HEK293T (cell line): ENCODE measurements at regions not wholly inside any gene's neighbourhood (a gene's known extent, or its start where the extent isn't known, plus 50 kb on each side); places are given as distances from the start of the nearest gene placed in this dataset.

Source experiments
- CTCF ChIA-PET: fragments of 350-600 bp; formaldehyde crosslinking; extraction: SDS; loops from one replicate; lab custom pipeline; 2021; ENCODE audit warnings: antibody characterized with exemption, inconsistent platforms; lab: Yijun Ruan, JAX
- POLR2A ChIA-PET: fragments of 350-600 bp; formaldehyde crosslinking; extraction: SDS; loops from one replicate; lab custom pipeline; 2020; ENCODE audit warnings: antibody characterized with exemption, inconsistent platforms; lab: Yijun Ruan, JAX
- DNase-seq: peaks from one replicate; pipeline ENCODE4 v3.0.0; 2012; ENCODE audit warnings: mixed read lengths; ENCODE audit errors: extremely low spot score
- ARNT ChIP-seq: fragments of 450-650 bp; IDR thresholded peaks from 2 replicates; pipeline ENCODE4 v1.6.1; 2017; ENCODE audit warnings: mild to moderate bottlenecking
- BHLHE40 ChIP-seq: fragments of 450-650 bp; IDR thresholded peaks from 2 replicates; pipeline ENCODE4 v1.6.1; 2016; ENCODE audit warnings: mild to moderate bottlenecking, moderate library complexity, borderline replicate concordance
- CTBP1 ChIP-seq: fragments of 450-650 bp; IDR thresholded peaks from 2 replicates; pipeline ENCODE4 v1.6.1; 2016; ENCODE audit warnings: borderline replicate concordance
- ELF4 ChIP-seq: fragments of 450-650 bp; IDR thresholded peaks from 2 replicates; pipeline ENCODE4 v1.6.1; 2017; ENCODE audit warnings: antibody characterized with exemption
- FOXA1 ChIP-seq: fragments of 450-650 bp; IDR thresholded peaks from 2 replicates; pipeline ENCODE4 v1.6.1; 2016; ENCODE audit warnings: mild to moderate bottlenecking
- FOXK2 ChIP-seq: fragments of 450-650 bp; IDR thresholded peaks from 2 replicates; pipeline ENCODE4 v1.6.1; 2016; ENCODE audit warnings: mild to moderate bottlenecking
- FOXM1 ChIP-seq: fragments of 450-650 bp; IDR thresholded peaks from 2 replicates; pipeline ENCODE4 v1.6.1; 2017; ENCODE audit warnings: mild to moderate bottlenecking, borderline replicate concordance
- HDGF ChIP-seq: fragments of 450-650 bp; IDR thresholded peaks from 2 replicates; pipeline ENCODE4 v1.6.1; 2017; ENCODE audit warnings: antibody characterized with exemption, borderline replicate concordance
- L3MBTL2 ChIP-seq: fragments of 450-650 bp; conservative IDR thresholded peaks from 2 replicates; pipeline ENCODE4 v1.6.1; 2016; ENCODE audit warnings: mild to moderate bottlenecking
- LEF1 ChIP-seq: fragments of 450-650 bp; IDR thresholded peaks from 2 replicates; pipeline ENCODE4 v1.6.1; 2017; ENCODE audit warnings: mild to moderate bottlenecking, borderline replicate concordance
- NFRKB ChIP-seq: fragments of 450-650 bp; IDR thresholded peaks from 2 replicates; pipeline ENCODE4 v1.6.1; 2016; ENCODE audit warnings: mild to moderate bottlenecking, moderate library complexity
- SP1 ChIP-seq: fragments of 450-650 bp; IDR thresholded peaks from 2 replicates; pipeline ENCODE4 v1.6.1; 2017
- SUZ12 ChIP-seq: fragments of 450-650 bp; IDR thresholded peaks from 2 replicates; pipeline ENCODE4 v1.6.1; 2016; ENCODE audit warnings: mild to moderate bottlenecking
- TARDBP ChIP-seq: fragments of 450-650 bp; IDR thresholded peaks from 2 replicates; pipeline ENCODE4 v1.6.1; 2016
- ZNF384 ChIP-seq: fragments of 450-650 bp; IDR thresholded peaks from 2 replicates; pipeline ENCODE4 v1.6.1; 2016
- TF ChIP-seq, protein P1 (sequence below): fragments of 450-650 bp; IDR thresholded peaks from 2 replicates; pipeline ENCODE4 v1.6.1; 2016

DNA sequence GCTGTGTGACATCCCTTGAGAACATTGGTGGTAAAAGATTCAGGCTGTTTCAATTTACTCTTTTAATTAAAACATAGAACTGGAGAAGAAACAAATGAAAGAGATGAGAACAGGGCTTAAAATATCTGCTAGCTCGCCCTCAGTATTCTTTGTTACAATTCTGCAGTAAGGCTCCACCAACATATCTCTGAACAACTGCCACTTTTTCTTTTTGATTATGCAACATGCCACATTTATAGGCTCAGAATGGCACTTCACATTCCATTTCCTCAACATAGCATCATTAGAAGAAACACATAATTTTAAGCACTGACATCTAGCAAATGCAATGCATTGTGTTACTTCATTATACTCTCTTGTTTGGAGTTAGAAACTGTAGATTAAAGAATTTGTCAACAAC lies 1315.2 kb downstream of the LRFN5 start:
- DNase-seq = no peak
- ChIA-PET POLR2A (no interaction called here), CTCF (no interaction called here)
- TF ChIP-seq, protein P1, sequence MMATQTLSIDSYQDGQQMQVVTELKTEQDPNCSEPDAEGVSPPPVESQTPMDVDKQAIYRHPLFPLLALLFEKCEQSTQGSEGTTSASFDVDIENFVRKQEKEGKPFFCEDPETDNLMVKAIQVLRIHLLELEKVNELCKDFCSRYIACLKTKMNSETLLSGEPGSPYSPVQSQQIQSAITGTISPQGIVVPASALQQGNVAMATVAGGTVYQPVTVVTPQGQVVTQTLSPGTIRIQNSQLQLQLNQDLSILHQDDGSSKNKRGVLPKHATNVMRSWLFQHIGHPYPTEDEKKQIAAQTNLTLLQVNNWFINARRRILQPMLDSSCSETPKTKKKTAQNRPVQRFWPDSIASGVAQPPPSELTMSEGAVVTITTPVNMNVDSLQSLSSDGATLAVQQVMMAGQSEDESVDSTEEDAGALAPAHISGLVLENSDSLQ = no peak
- TF ChIP-seq L3MBTL2 = no peak
- no peak for TF ChIP-seq ELF4
- no peak for TF ChIP-seq BHLHE40
- TF ChIP-seq ZNF384 = no peak
- TF ChIP-seq FOXM1 = no peak
- no peak for TF ChIP-seq SP1
- TF ChIP-seq CTBP1 = no peak
- TF ChIP-seq NFRKB = no peak
- no peak for TF ChIP-seq ARNT
- no peak for TF ChIP-seq LEF1
- TF ChIP-seq HDGF = no peak
- TF ChIP-seq FOXK2 = no peak
- no peak for TF ChIP-seq FOXA1
- TF ChIP-seq TARDBP = no peak
- no peak for TF ChIP-seq SUZ12

DNA sequence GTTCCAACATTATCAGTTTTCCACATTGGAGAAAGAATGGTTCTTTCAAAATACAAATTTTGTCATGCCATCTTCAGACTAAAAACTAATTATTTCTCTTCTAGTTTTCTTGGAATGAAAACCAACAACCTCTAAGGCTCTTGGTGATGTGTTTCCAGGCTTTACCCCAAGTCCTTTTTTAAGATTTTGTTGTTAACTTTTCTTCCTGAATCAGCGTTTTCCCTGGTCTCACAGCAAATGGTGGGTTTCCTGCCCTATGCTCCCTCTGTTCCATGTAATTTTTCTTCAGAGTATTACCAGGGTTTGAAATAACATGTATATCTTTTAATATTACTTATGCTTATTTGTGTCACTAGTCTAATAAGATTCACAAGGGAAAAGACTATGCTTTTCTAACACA lies 1311.9 kb downstream of the LRFN5 start:
- CTCF ChIA-PET = no interaction called here
- no peak for DNase-seq
- POLR2A ChIA-PET = no interaction called here
- TF ChIP-seq LEF1 = no peak
- no peak for TF ChIP-seq SP1
- TF ChIP-seq NFRKB = no peak
- TF ChIP-seq CTBP1 = no peak
- no peak for TF ChIP-seq ARNT
- TF ChIP-seq, protein P1 = no peak
- no peak for TF ChIP-seq BHLHE40
- no peak for TF ChIP-seq SUZ12
- no peak for TF ChIP-seq ELF4
- no peak for TF ChIP-seq FOXK2
- TF ChIP-seq HDGF = no peak
- no peak for TF ChIP-seq TARDBP
- TF ChIP-seq FOXM1 = no peak
- TF ChIP-seq L3MBTL2 = no peak
- TF ChIP-seq ZNF384 = no peak
- no peak for TF ChIP-seq FOXA1

DNA sequence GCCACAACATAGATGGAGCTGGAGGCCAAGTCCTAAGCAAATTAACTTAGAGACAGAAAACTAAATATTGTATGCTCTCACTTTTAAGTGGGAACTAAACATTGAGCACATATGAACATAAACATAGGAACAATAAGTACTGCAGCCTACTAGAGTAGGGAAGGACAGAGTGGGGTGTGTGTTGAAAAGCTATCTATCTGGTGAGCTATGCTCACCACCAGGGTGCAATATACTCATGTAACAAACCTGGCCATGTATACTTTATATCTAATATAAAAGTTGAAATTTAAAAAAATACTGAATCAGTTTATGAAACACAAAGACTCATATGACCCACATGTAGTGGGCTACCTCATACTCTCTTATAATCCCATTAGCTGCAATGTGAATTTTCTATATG lies 1305.0 kb downstream of the LRFN5 start:
- CTCF ChIA-PET = no interaction called here
- no peak for TF ChIP-seq ZNF384
- DNase-seq = no peak
- POLR2A ChIA-PET = no interaction called here

DNA sequence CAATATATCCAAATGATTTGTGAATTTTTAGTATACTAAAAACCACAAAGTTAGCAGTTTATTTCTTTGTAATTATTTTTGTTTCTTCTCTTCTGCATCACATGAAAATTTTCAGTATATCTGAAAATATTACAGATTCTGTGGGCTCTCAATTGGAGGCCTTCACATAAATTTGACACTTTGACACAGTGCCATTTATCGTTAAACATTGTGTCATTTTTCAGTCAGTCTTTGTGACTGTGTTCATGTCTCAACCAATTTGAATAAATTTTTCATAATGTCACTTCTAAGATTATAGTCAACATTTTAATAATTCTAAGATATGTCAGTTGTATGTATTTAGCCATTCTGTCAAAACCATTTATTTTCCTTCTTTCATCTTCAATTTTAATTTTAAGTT lies 1303.0 kb downstream of the LRFN5 start:
- POLR2A ChIA-PET = no interaction called here
- CTCF ChIA-PET = no interaction called here
- DNase-seq = no peak
- TF ChIP-seq NFRKB = no peak
- no peak for TF ChIP-seq L3MBTL2
- TF ChIP-seq CTBP1 = no peak

DNA sequence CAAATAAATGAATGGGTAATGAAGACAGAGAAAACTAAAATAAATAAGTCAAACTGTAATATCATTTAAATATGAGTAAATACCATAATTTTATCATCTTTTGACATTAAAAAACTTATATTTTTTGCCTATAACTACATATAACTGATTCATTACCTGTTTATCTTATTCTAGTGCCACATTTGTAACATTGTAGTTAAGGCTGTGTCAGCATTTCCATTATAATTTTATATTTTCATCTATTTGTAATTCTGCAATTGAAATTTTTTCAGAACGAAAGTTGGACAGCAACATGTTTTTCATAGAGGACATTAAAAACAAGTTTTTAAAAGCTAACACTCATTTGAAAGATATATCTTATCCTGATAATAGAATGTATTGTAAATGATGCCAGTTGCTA lies 1286.5 kb downstream of the LRFN5 start:
- ChIA-PET POLR2A (no interaction called here), CTCF (no interaction called here)

DNA sequence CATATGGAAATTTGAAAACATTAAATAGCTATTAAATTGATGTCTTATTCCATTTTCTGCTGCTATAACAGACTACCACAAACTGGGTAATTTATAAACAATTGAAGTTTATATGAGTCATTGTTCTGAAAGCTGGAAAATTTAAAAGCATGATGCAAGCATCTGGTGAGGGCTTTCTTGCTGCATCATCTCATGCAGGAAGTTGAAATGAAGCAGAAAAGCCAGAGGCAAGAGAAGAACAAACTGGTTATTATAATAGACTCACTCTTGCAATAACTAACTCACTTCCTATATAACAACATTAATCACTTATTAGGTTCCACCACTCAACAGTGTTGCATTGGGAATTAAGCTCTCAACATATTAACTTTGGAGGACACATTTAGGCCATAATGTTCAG lies 1277.4 kb downstream of the LRFN5 start:
- CTCF ChIA-PET = interaction anchor here (0.5 kb wide), 1 partner anchor 58 kb away, joined by 4 read pairs; no protein-coding TSS in a partner anchor
- POLR2A ChIA-PET = no interaction called here
- DNase-seq = no peak
- no peak for TF ChIP-seq ARNT
- TF ChIP-seq FOXK2 = no peak
- no peak for TF ChIP-seq ZNF384
- no peak for TF ChIP-seq CTBP1
- TF ChIP-seq NFRKB = no peak
- no peak for TF ChIP-seq FOXA1
- TF ChIP-seq SUZ12 = no peak
- TF ChIP-seq LEF1 = no peak
- TF ChIP-seq TARDBP = no peak

More for the DNA sequence above, 1286.5 kb downstream of the LRFN5 start:
- no peak for DNase-seq
- TF ChIP-seq L3MBTL2 (no peak), TARDBP (no peak), SP1 (no peak), FOXM1 (no peak), ELF4 (no peak)

DNA sequence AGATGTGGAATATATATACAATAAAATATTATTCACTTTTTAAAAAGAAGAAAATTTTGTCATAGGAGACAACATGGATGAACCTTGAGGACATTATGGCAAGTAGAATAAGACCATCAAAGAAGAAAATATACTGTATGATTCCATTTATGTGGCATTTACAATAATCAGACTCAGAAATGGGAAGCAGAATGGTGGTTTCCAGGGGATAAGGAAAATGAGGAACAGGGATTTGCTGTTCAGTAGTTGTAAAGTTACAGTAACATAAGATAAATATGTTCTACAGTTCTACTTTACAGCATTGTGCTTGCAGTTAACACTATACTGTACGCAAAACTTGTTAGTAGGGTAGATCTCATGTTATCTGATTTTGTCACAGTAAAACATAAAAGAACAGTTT lies 1271.0 kb downstream of the LRFN5 start:
- DNase-seq = no peak
- CTCF ChIA-PET = no interaction called here
- TF ChIP-seq BHLHE40 (no peak), NFRKB (no peak), LEF1 (no peak), FOXA1 (no peak), HDGF (no peak), FOXM1 (no peak), ZNF384 (no peak), FOXK2 (no peak), CTBP1 (no peak), TARDBP (no peak), ARNT (no peak), L3MBTL2 (no peak), SUZ12 (no peak), SP1 (no peak), ELF4 (no peak)
- TF ChIP-seq, protein P1 = no peak
- POLR2A ChIA-PET = no interaction called here
